Neural cell (in vitro differentiated cells): ENCODE measurements at regions not wholly inside any gene's neighbourhood (a gene's known extent, or its start where the extent isn't known, plus 50 kb on each side); places are given as distances from the start of the nearest gene placed in this dataset.

Source experiments
- H2AFZ ChIP-seq: fragments of 200-600, 300-800 bp; sonication (generic), shearing (Covaris generic); 2 replicates; pipeline ENCODE4 v1.6.0; 2014; ENCODE audit warnings: low read depth, mild to moderate bottlenecking, antibody characterized with exemption, low read length, moderate library complexity
- H3F3A ChIP-seq: fragments of 200-600 bp; shearing (Covaris generic); 2 replicates; pipeline ENCODE4 v1.6.1; 2016; ENCODE audit warnings: mild to moderate bottlenecking, moderate library complexity, mixed read lengths, antibody characterized with exemption, low read length; ENCODE audit not compliant: insufficient read depth, poor library complexity, severe bottlenecking
- H3K27ac ChIP-seq: fragments of 200-600, 300-800 bp; sonication (generic), shearing (Covaris generic); 2 replicates; pipeline ENCODE4 v1.5.1; 2014; ENCODE audit warnings: mild to moderate bottlenecking, low read length, moderate library complexity
- H3K27me3 ChIP-seq: fragments of 300-800, 200-600 bp; sonication (generic), shearing (Covaris generic); 2 replicates; pipeline ENCODE4 v1.6.0; 2014; ENCODE audit warnings: mild to moderate bottlenecking, low read depth, low read length, moderate library complexity; ENCODE audit not compliant: insufficient read depth
- H3K36me3 ChIP-seq: fragments of 300-800, 200-600 bp; sonication (generic), shearing (Covaris generic); 2 replicates; pipeline ENCODE4 v1.5.1; 2014; ENCODE audit warnings: mild to moderate bottlenecking, antibody characterized with exemption, low read length, moderate library complexity; ENCODE audit not compliant: insufficient read depth
- H3K4me2 ChIP-seq: fragments of 300-800, 200-600 bp; sonication (generic), shearing (Covaris generic); 2 replicates; pipeline ENCODE4 v1.6.0; 2014; ENCODE audit warnings: mild to moderate bottlenecking, low read length
- H3K4me3 ChIP-seq: fragments of 300-800, 200-600 bp; sonication (generic), shearing (Covaris generic); 2 replicates; pipeline ENCODE4 v1.5.1; 2014; ENCODE audit warnings: mild to moderate bottlenecking, low read length, moderate library complexity
- H3K79me2 ChIP-seq: fragments of 200-600 bp; shearing (Covaris generic); replicated peaks from 2 replicates; pipeline ENCODE4 v1.6.0; 2014; ENCODE audit warnings: mild to moderate bottlenecking, low read length, moderate library complexity; ENCODE audit not compliant: insufficient read depth
- H3K9ac ChIP-seq: fragments of 300-800, 200-600 bp; sonication (generic), shearing (Covaris generic); 2 replicates; pipeline ENCODE4 v1.6.1; 2016; ENCODE audit warnings: mild to moderate bottlenecking, low read length, mixed read lengths
- H3K9me2 ChIP-seq: fragments of 200-600 bp; shearing (Covaris generic); 2 replicates; pipeline ENCODE4 v1.6.1; 2016; ENCODE audit warnings: mild to moderate bottlenecking, low read length, mixed read lengths; ENCODE audit not compliant: insufficient read depth
- H3K9me3 ChIP-seq: fragments of 200-600, 300-800 bp; sonication (generic), shearing (Covaris generic); 2 replicates; pipeline ENCODE4 v1.6.1; 2016; ENCODE audit warnings: mild to moderate bottlenecking, mixed run types, low read length, moderate library complexity, mixed read lengths
- H4K20me1 ChIP-seq: fragments of 200-600 bp; shearing (Covaris generic); 2 replicates; pipeline ENCODE4 v1.6.1; 2016; ENCODE audit warnings: mild to moderate bottlenecking, mixed run types; ENCODE audit not compliant: insufficient read depth
- CTCF ChIP-seq: fragments of 450-650 bp; IDR thresholded peaks from 2 replicates; pipeline ENCODE4 v1.5.1; 2014; ENCODE audit warnings: antibody characterized with exemption, mild to moderate bottlenecking, moderate library complexity; ENCODE audit not compliant: poor library complexity, severe bottlenecking
- EP300 ChIP-seq: fragments of 450-650 bp; conservative IDR thresholded peaks from 2 replicates; pipeline ENCODE4 v1.6.1; 2014; ENCODE audit warnings: antibody characterized with exemption, mild to moderate bottlenecking, moderate library complexity; ENCODE audit not compliant: poor library complexity, severe bottlenecking
- EZH2 ChIP-seq: fragments of 200-600, 300-800 bp; shearing (Covaris generic), sonication (generic); IDR thresholded peaks from 2 replicates; pipeline ENCODE4 v1.6.1; 2014; ENCODE audit warnings: antibody characterized with exemption, low read length, borderline replicate concordance, mild to moderate bottlenecking; ENCODE audit not compliant: insufficient read depth, poor library complexity, severe bottlenecking
- MXI1 ChIP-seq: fragments of 450-650 bp; conservative IDR thresholded peaks from 2 replicates; pipeline ENCODE4 v1.6.1; 2014; ENCODE audit warnings: antibody characterized with exemption, mild to moderate bottlenecking; ENCODE audit not compliant: poor library complexity, severe bottlenecking
- POLR2AphosphoS5 ChIP-seq: IDR thresholded peaks from 2 replicates; pipeline ENCODE4 v1.6.1; 2012
- RAD21 ChIP-seq: fragments of 450-650 bp; conservative IDR thresholded peaks from 2 replicates; pipeline ENCODE4 v1.6.1; 2014; ENCODE audit warnings: antibody characterized with exemption, mild to moderate bottlenecking, moderate library complexity
- SMC3 ChIP-seq: fragments of 450-650 bp; conservative IDR thresholded peaks from 2 replicates; pipeline ENCODE4 v1.6.1; 2014; ENCODE audit warnings: antibody characterized with exemption, mild to moderate bottlenecking, moderate library complexity; ENCODE audit not compliant: poor library complexity
- TAF1 ChIP-seq: IDR thresholded peaks from 2 replicates; pipeline ENCODE4 v1.6.1; 2012; ENCODE audit warnings: low read depth
- TF ChIP-seq, protein P1 (sequence below): IDR thresholded peaks from 2 replicates; pipeline ENCODE4 v1.6.1; 2012; ENCODE audit warnings: borderline replicate concordance

- no peak overlapping the region for H3K9ac ChIP-seq
- no peak overlapping the region for H2AFZ ChIP-seq
- no peaks in the 10 kb centered on the region for H3K27me3 ChIP-seq
- H3F3A ChIP-seq, result no peaks in the 10 kb centered on the region
- no peaks in the 10 kb centered on the region for H3K9me3 ChIP-seq
- TF ChIP-seq, protein P1, sequence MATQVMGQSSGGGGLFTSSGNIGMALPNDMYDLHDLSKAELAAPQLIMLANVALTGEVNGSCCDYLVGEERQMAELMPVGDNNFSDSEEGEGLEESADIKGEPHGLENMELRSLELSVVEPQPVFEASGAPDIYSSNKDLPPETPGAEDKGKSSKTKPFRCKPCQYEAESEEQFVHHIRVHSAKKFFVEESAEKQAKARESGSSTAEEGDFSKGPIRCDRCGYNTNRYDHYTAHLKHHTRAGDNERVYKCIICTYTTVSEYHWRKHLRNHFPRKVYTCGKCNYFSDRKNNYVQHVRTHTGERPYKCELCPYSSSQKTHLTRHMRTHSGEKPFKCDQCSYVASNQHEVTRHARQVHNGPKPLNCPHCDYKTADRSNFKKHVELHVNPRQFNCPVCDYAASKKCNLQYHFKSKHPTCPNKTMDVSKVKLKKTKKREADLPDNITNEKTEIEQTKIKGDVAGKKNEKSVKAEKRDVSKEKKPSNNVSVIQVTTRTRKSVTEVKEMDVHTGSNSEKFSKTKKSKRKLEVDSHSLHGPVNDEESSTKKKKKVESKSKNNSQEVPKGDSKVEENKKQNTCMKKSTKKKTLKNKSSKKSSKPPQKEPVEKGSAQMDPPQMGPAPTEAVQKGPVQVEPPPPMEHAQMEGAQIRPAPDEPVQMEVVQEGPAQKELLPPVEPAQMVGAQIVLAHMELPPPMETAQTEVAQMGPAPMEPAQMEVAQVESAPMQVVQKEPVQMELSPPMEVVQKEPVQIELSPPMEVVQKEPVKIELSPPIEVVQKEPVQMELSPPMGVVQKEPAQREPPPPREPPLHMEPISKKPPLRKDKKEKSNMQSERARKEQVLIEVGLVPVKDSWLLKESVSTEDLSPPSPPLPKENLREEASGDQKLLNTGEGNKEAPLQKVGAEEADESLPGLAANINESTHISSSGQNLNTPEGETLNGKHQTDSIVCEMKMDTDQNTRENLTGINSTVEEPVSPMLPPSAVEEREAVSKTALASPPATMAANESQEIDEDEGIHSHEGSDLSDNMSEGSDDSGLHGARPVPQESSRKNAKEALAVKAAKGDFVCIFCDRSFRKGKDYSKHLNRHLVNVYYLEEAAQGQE, result no peak
- TF ChIP-seq POLR2AphosphoS5 (no peak), TAF1 (no peak), EZH2 (no peak), EP300 (no peak), RAD21 (no peak), MXI1 (no peak), SMC3 (no peak), CTCF (no peak)
- no peaks in the 10 kb centered on the region for H4K20me1 ChIP-seq
- H3K36me3 ChIP-seq, result no peaks in the 10 kb centered on the region
- H3K4me3 ChIP-seq, result no peak overlapping the region
- H3K27ac ChIP-seq, result no peak overlapping the region
- no peaks in the 10 kb centered on the region for H3K79me2 ChIP-seq
- H3K4me2 ChIP-seq, result no peak overlapping the region
- no peaks in the 10 kb centered on the region for H3K9me2 ChIP-seq
Measured at GRCh38 chr11:107271425-107271824, 186.2 kb downstream of the CWF19L2 start.

- Histone ChIP-seq H3K9me2 (no peaks in the 10 kb centered on the region), H3K27me3 (no peaks in the 10 kb centered on the region), H2AFZ (no peak overlapping the region), H3K9me3 (no peaks in the 10 kb centered on the region), H3K9ac (no peak overlapping the region), H3K4me3 (peak overlapping the region; percentile 23), H3F3A (no peaks in the 10 kb centered on the region), H3K4me2 (no peak overlapping the region), H3K79me2 (no peaks in the 10 kb centered on the region), H4K20me1 (no peaks in the 10 kb centered on the region), H3K36me3 (no peaks in the 10 kb centered on the region), H3K27ac (no peak overlapping the region)
- TF ChIP-seq SMC3, result no peak
Measured at GRCh38 chr11:107268977-107269376, 188.6 kb downstream of the CWF19L2 start.

- Histone ChIP-seq H3K4me2 (no peak overlapping the region), H3K27ac (no peak overlapping the region), H3K79me2 (no peaks in the 10 kb centered on the region), H3K36me3 (no peaks in the 10 kb centered on the region), H3F3A (no peaks in the 10 kb centered on the region), H3K9ac (no peak overlapping the region), H3K9me3 (no peaks in the 10 kb centered on the region), H3K4me3 (no peak overlapping the region), H2AFZ (no peak overlapping the region), H3K9me2 (no peaks in the 10 kb centered on the region), H3K27me3 (no peaks in the 10 kb centered on the region), H4K20me1 (no peaks in the 10 kb centered on the region)
- TF ChIP-seq POLR2AphosphoS5 (no peak), EZH2 (no peak), SMC3 (no peak)
Measured at GRCh38 chr11:107266455-107266854, 191.2 kb downstream of the CWF19L2 start.
